MCF 10A (cell line): ENCODE measurements at regions not wholly inside any gene's neighbourhood (a gene's known extent, or its start where the extent isn't known, plus 50 kb on each side); places are given as distances from the start of the nearest gene placed in this dataset.
"Not testable (repeated sequence)": the region's sequence is repeated elsewhere in the genome, so short reads cannot be mapped to it uniquely, and the experiment has no call there.

Source experiments
- BruUV-seq: library from RNA; stranded (reverse); fragments of 400-500 nt; replicated peaks from 2 replicates; lab custom pipeline; 2021; lab: Mats Ljungman, UMichigan
- CTCF ChIA-PET: fragments of 300-600 bp; sonication (Branson Sonifier 250); formaldehyde crosslinking; extraction: SDS; loops from one replicate; lab custom pipeline; 2021; ENCODE audit warnings: antibody characterized with exemption, inconsistent platforms; lab: Yijun Ruan, JAX
- POLR2A ChIA-PET: fragments of 300-600, 350-650 bp; sonication (Branson Sonifier 250); formaldehyde crosslinking; extraction: SDS; loops from one replicate; lab custom pipeline; 2020; ENCODE audit warnings: antibody characterized with exemption, inconsistent platforms; lab: Yijun Ruan, JAX
- DNase-seq: peaks from one replicate; pipeline ENCODE4 v3.0.0-alpha.2; 2018; ENCODE audit not compliant: unreplicated experiment
- H3K27ac Mint-ChIP-seq: one replicate; pipeline ENCODE4 v1.8.0; 2022; ENCODE audit warnings: mild to moderate bottlenecking, low read depth, mixed read lengths; ENCODE audit not compliant: unreplicated experiment
- H3K27me3 Mint-ChIP-seq: one replicate; pipeline ENCODE4 v1.8.0; 2022; ENCODE audit warnings: mixed read lengths; ENCODE audit not compliant: insufficient read depth, unreplicated experiment
- H3K36me3 Mint-ChIP-seq: one replicate; pipeline ENCODE4 v1.8.0; 2022; ENCODE audit warnings: mild to moderate bottlenecking, moderate library complexity, mixed read lengths; ENCODE audit not compliant: insufficient read depth, unreplicated experiment
- H3K4me1 Mint-ChIP-seq: one replicate; pipeline ENCODE4 v1.8.0; 2022; ENCODE audit warnings: mixed read lengths; ENCODE audit not compliant: insufficient read depth, unreplicated experiment
- H3K4me3 Mint-ChIP-seq: one replicate; pipeline ENCODE4 v1.8.0; 2022; ENCODE audit warnings: mild to moderate bottlenecking, moderate library complexity, mixed read lengths; ENCODE audit not compliant: unreplicated experiment
- H3K9me3 Mint-ChIP-seq: one replicate; pipeline ENCODE4 v1.8.0; 2022; ENCODE audit warnings: mixed read lengths; ENCODE audit not compliant: unreplicated experiment
- intact Hi-C: fragments of 100-400 bp; cut with micrococcal nuclease; formaldehyde crosslinking; loops from 2 replicates; pipeline ENCODE4 v1.14.1; 2022
- TF ChIP-seq, protein P1 (sequence below): fragments of 200-600 bp; IDR thresholded peaks from one replicate; pipeline ENCODE4 v1.8.0; 2022; ENCODE audit warnings: antibody characterized with exemption, mild to moderate bottlenecking; ENCODE audit not compliant: unreplicated experiment

DNA sequence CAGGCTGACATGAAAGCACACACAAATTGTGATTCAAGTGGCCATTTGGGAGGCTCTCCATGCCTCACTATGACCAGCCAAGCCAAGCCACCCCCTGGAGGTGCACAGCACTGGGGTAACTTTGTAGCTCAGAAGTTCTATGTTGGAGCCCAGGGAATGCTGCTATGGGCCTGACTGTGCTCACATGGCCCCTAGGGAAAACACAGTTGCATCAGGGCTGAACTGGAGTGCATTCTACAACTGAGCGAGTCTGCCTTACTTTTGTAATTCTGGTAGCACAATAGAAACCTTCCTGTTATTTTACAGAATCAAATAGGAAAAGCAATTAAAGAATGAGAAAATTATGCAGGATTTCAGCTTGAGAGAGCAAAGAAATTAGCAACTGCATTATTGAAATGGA lies 455.5 kb upstream of the TRPC7 start:
- Mint-ChIP-seq H3K36me3 (no peaks in the 10 kb centered on the region), H3K27me3 (peaks cover 25% of the 10 kb centered on the region), H3K4me3 (no peak overlapping the region), H3K9me3 (no peaks in the 10 kb centered on the region), H3K4me1 (no peaks in the 10 kb centered on the region), H3K27ac (no peak overlapping the region)
- BruUV-seq = no TSS peak
- intact Hi-C loops = no loop called here
- ChIA-PET CTCF (interaction anchor here (0.5 kb wide), 1 partner anchor 11 kb away, joined by 3 read pairs; no protein-coding TSS in a partner anchor), POLR2A (no interaction called here)
- TF ChIP-seq, protein P1, sequence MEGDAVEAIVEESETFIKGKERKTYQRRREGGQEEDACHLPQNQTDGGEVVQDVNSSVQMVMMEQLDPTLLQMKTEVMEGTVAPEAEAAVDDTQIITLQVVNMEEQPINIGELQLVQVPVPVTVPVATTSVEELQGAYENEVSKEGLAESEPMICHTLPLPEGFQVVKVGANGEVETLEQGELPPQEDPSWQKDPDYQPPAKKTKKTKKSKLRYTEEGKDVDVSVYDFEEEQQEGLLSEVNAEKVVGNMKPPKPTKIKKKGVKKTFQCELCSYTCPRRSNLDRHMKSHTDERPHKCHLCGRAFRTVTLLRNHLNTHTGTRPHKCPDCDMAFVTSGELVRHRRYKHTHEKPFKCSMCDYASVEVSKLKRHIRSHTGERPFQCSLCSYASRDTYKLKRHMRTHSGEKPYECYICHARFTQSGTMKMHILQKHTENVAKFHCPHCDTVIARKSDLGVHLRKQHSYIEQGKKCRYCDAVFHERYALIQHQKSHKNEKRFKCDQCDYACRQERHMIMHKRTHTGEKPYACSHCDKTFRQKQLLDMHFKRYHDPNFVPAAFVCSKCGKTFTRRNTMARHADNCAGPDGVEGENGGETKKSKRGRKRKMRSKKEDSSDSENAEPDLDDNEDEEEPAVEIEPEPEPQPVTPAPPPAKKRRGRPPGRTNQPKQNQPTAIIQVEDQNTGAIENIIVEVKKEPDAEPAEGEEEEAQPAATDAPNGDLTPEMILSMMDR = no peak
- DNase-seq = no peak

DNA sequence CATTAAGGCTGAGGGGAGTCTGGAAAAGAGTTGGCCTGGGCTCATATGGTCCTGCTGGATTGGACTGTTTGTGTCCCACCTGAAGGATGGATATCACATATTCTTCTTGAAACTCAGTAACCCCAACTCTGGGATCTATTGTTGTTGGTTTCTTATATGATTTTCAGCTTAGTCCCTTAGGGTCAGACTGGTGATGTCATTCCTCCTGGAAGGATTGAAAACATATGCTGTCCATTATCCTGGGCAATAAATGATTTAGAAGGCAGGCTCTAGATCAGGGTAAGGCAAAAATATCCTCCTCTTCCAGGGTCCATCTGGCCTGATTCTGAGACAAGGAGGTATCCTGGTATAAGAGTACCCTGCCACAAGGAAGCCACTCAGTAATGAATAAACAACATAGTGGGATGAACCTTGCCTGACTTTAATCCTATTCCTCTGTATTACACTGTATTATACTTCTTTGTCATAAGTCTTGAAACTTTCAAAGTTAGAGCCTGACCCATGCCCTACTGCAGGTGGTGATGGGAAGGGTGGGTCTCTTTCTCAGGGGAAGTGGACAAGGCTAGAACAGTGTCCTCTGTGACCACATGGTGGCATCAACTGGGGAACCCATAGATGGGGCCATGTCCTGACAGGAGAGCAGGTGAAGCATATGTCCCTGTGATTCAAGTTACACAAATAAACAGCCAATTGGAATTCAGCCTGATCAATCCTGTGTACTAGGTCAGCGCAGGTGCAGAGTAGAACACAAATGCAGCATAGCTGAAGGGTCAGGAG lies 454.4 kb upstream of the TRPC7 start:
- ChIA-PET POLR2A (interaction anchor here (0.6 kb wide), 1 partner anchor 10 kb away, joined by 3 read pairs; no protein-coding TSS in a partner anchor), CTCF (interaction anchor here (0.7 to 0.9 kb wide), 2 partner anchors 15 to 500 kb away, joined by 3 to 4 read pairs; no protein-coding TSS in a partner anchor)
- no TSS peak for BruUV-seq
- TF ChIP-seq, protein P1 = no peak
- intact Hi-C loops = no loop called here
- Mint-ChIP-seq H3K36me3 (no peaks in the 10 kb centered on the region), H3K9me3 (no peaks in the 10 kb centered on the region), H3K27ac (no peak overlapping the region), H3K4me3 (no peak overlapping the region), H3K27me3 (peaks cover 17% of the 10 kb centered on the region), H3K4me1 (no peaks in the 10 kb centered on the region)
- no peak for DNase-seq

DNA sequence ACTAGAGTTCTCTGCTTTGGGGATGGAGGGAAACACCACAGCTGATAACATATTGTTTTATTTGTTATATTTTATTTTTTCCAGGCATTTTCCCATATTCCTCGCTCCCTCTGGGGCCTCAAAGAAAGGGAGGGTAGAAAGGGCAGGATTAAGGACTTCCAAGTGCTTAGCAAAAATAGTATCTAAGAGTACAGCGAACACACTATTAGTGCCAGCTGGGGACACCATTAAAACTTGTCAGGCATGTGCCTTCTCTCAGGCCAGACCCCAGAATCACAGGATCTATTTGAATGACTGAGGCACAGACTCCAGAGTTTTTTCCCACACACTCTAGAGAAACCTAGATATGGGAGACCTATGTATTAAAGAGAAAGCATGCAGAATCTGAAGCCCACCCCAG lies 451.0 kb upstream of the TRPC7 start:
- no peak overlapping the region for H3K27ac Mint-ChIP-seq
- no peak for DNase-seq
- no TSS peak for BruUV-seq
- H3K27me3 Mint-ChIP-seq = peaks cover 17% of the 10 kb centered on the region
- POLR2A ChIA-PET = interaction anchor here (0.7 kb wide), 1 partner anchor 410 kb away, joined by 3 read pairs; no protein-coding TSS in a partner anchor
- no peak overlapping the region for H3K4me3 Mint-ChIP-seq
- TF ChIP-seq, protein P1 = no peak
- no peaks in the 10 kb centered on the region for H3K36me3 Mint-ChIP-seq
- H3K9me3 Mint-ChIP-seq = no peaks in the 10 kb centered on the region
- CTCF ChIA-PET = interaction anchor here (0.6 to 1.0 kb wide), 2 partner anchors 13 to 1317 kb away, joined by 3 read pairs; no protein-coding TSS in a partner anchor
- H3K4me1 Mint-ChIP-seq = peaks cover 5% of the 10 kb centered on the region
- intact Hi-C loops = no loop called here

GRCh38 chr5:136814619-136815378 lies 449.5 kb upstream of the TRPC7 start:
- intact Hi-C loops = no loop called here
- ChIA-PET CTCF (interaction anchor here (0.5 to 3.0 kb wide), 5 partner anchors 11 to 565 kb away, joined by 3 to 16 read pairs (median 3); no protein-coding TSS in a partner anchor), POLR2A (interaction anchor here (0.6 kb wide), 1 partner anchor 10 kb away, joined by 3 read pairs; no protein-coding TSS in a partner anchor)
- Mint-ChIP-seq H3K9me3 (no peaks in the 10 kb centered on the region), H3K27me3 (peaks cover 12% of the 10 kb centered on the region), H3K27ac (no peak overlapping the region), H3K36me3 (no peaks in the 10 kb centered on the region), H3K4me1 (peaks cover 5% of the 10 kb centered on the region), H3K4me3 (no peak overlapping the region)
- BruUV-seq = no TSS peak
- DNase-seq = no peak
- TF ChIP-seq, protein P1 = no peak

- peaks cover 12% of the 10 kb centered on the region for H3K4me1 Mint-ChIP-seq
- H3K27me3 Mint-ChIP-seq, DNase-seq, H3K27ac Mint-ChIP-seq, BruUV-seq, H3K4me3 Mint-ChIP-seq, H3K9me3 Mint-ChIP-seq, POLR2A ChIA-PET, intact Hi-C loops, H3K36me3 Mint-ChIP-seq: not testable (repeated sequence)
- CTCF ChIA-PET = interaction anchor here (1.5 kb wide), 1 partner anchor 563 kb away, joined by 3 read pairs; no protein-coding TSS in a partner anchor
Observed at GRCh38 chr5:136812270-136812669, 446.9 kb upstream of the TRPC7 start.
